ENCODE measurements at regions not wholly inside any gene's neighbourhood (a gene's known extent, or its start where the extent isn't known, plus 50 kb on each side); places are given as distances from the start of the nearest gene placed in this dataset.

DNA sequence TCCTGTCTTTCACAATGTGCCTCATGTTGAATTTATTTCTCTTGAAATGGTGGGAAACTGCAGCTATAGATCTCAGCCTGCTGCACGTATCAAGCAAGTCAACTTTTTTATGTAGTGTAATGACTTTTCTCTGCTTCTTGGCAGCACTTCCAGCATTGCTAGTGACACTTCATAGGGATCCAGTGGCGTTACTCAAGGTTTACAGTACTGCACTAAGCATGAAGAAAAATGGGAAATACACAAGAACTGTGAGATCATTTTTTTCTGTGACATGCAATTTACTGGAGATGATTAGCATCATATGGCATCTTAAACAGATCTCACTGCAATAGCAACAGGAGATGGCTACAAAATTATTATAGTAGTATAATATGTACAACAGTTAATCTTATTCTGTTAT is 90.9 kb downstream of the POLR1F start:
- H3K4me1 ChIP-seq (replicated peaks in 1 of 2) = no peaks in the 10 kb centered on the region
- no peak for DNase-seq
- H3K4me3 ChIP-seq = no peak overlapping the region
- no peak overlapping the region for H3K27ac ChIP-seq
- intact Hi-C loops (cut with DNase I) = no loop called here
- whole genome bisulfite sequencing, 4 donors = 52 to 61% (median 59%) methylated on average over 2 of the region's 2 CpGs
- H3K9me3 ChIP-seq (replicated peaks in 1 of 3) = no peaks in the 10 kb centered on the region
- H3K36me3 ChIP-seq (replicated peaks in 1 of 2) = no peaks in the 10 kb centered on the region
- TF ChIP-seq POLR2A (IDR thresholded peaks at IDR 0.05) = no peak
- TF ChIP-seq, protein P1, sequence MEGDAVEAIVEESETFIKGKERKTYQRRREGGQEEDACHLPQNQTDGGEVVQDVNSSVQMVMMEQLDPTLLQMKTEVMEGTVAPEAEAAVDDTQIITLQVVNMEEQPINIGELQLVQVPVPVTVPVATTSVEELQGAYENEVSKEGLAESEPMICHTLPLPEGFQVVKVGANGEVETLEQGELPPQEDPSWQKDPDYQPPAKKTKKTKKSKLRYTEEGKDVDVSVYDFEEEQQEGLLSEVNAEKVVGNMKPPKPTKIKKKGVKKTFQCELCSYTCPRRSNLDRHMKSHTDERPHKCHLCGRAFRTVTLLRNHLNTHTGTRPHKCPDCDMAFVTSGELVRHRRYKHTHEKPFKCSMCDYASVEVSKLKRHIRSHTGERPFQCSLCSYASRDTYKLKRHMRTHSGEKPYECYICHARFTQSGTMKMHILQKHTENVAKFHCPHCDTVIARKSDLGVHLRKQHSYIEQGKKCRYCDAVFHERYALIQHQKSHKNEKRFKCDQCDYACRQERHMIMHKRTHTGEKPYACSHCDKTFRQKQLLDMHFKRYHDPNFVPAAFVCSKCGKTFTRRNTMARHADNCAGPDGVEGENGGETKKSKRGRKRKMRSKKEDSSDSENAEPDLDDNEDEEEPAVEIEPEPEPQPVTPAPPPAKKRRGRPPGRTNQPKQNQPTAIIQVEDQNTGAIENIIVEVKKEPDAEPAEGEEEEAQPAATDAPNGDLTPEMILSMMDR (IDR thresholded peaks at IDR 0.05) = no peak
- no peaks in the 10 kb centered on the region for H3K27me3 ChIP-seq

DNA sequence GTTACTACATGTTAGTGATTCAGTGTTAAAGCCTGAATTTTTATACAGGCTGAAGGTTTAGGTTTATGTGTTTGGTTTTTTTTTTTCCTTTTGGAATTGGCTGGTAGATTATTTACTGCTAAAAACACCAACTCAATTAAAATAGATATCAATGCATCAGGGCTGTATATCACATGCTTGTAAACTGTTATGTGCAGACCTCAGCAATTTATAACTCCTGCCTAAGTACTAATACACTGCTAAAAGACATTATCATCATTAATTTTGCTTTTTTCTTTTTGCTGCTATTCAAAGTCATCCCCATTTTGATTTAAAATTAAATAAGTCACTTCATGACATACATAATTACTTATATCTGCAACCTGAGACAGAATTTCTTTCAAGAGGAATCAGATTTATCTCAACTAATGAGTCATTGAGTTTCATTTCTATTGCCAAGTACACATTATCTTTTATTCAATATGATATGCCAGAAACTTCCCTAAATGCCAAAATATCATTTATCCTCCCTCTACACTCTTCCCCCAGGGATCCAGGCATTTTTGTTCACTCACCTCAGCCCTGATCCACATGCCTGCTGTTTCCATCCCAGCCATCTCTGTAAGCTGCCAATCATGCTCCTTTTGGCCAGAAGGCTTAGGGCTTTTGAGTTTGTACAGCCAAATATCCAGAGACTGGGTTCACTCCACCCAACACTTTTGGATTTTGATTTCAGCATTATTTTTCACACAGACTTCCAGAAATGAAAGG is 98.5 kb downstream of the POLR1F start:
- no peak for DNase-seq
- intact Hi-C loops (cut with DNase I) = no loop called here
- Histone ChIP-seq H3K27ac (no peak overlapping the region), H3K36me3 (replicated peaks in 1 of 2) (no peaks in the 10 kb centered on the region), H3K4me1 (replicated peaks in 1 of 2) (no peaks in the 10 kb centered on the region), H3K9me3 (replicated peaks in 1 of 3) (no peaks in the 10 kb centered on the region), H3K27me3 (no peaks in the 10 kb centered on the region), H3K4me3 (no peak overlapping the region)
- TF ChIP-seq POLR2A (IDR thresholded peaks at IDR 0.05) = no peak
- TF ChIP-seq, protein P1 (IDR thresholded peaks at IDR 0.05) = no peak

DNA sequence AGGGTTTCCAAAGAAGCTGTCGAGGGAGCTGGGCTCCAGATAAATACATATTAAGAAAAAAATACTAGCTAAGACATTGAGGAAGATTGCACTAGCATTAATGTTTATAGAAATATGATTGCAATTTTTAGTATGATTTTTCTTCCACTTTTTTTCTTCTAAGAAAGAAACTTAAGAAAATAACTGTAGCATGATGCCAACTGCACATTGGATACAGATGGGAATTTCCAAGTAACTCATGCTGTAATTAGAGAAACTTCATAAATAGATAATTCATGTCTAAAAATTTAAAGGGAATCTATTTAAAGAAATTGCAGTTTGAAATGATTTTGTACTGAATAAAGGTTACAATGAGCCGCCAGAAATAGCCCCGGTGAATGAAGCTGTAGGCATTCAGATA is 119.4 kb downstream of the POLR1F start:
- Histone ChIP-seq H3K36me3 (replicated peaks in 1 of 2) (no peaks in the 10 kb centered on the region), H3K4me3 (no peak overlapping the region), H3K27ac (no peak overlapping the region), H3K27me3 (no peaks in the 10 kb centered on the region), H3K9me3 (replicated peaks in 1 of 3) (no peaks in the 10 kb centered on the region), H3K4me1 (replicated peaks in 1 of 2) (no peaks in the 10 kb centered on the region)
- TF ChIP-seq, protein P1 (IDR thresholded peaks at IDR 0.05) = no peak
- TF ChIP-seq POLR2A (IDR thresholded peaks at IDR 0.05) = no peak
- no peak for DNase-seq
- 87 to 90% (median 88%) methylated on average over 3 of the region's 3 CpGs for WGBS, 4 donors
- intact Hi-C loops (cut with DNase I) = no loop called here

DNA sequence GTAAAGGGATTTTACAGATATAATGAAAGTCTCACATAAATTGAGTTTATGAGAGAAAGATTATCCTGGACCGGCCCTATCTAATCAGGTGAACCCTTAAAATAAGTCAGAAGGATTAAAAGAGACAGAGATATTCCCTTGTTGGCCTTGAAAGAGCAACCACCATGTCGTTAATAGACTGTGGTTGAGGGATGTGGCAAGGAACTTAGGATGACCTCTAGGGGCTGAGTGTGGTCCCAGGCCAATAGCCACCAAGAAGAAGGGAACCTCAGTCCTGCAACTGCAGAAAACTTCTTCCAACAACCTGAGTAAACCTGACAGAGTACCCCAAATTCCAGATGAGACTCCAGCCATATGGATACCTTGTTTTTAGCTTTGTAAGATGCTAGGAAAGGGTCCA is 121.5 kb downstream of the POLR1F start:
- intact Hi-C loops (cut with DNase I) = no loop called here
- Histone ChIP-seq H3K36me3 (replicated peaks in 1 of 2) (no peaks in the 10 kb centered on the region), H3K9me3 (replicated peaks in 1 of 3) (no peaks in the 10 kb centered on the region), H3K4me3 (no peak overlapping the region), H3K27ac (no peak overlapping the region), H3K27me3 (no peaks in the 10 kb centered on the region), H3K4me1 (replicated peaks in 1 of 2) (no peaks in the 10 kb centered on the region)
- no peak for DNase-seq
- TF ChIP-seq, protein P1 (IDR thresholded peaks at IDR 0.05) = no peak
- TF ChIP-seq POLR2A (IDR thresholded peaks at IDR 0.05) = no peak
- WGBS, 4 donors = 39 to 62% (median 44%) methylated on average over 2 of the region's 2 CpGs
